Epithelial cell of prostate (primary cell): ENCODE measurements at regions not wholly inside any gene's neighbourhood (a gene's known extent, or its start where the extent isn't known, plus 50 kb on each side); places are given as distances from the start of the nearest gene placed in this dataset.
"Not testable (repeated sequence)": the region's sequence is repeated elsewhere in the genome, so short reads cannot be mapped to it uniquely, and the experiment has no call there.

Experiments
- DNase-seq: peaks from one replicate; pipeline ENCODE4 v3.0.0-alpha.2; 2011; ENCODE audit warnings: low read depth, low spot score
- H3K27ac ChIP-seq: fragments of 450-650 bp; 2 replicates; pipeline ENCODE4 v1.5.1; 2017; ENCODE audit warnings: mild to moderate bottlenecking

DNA sequence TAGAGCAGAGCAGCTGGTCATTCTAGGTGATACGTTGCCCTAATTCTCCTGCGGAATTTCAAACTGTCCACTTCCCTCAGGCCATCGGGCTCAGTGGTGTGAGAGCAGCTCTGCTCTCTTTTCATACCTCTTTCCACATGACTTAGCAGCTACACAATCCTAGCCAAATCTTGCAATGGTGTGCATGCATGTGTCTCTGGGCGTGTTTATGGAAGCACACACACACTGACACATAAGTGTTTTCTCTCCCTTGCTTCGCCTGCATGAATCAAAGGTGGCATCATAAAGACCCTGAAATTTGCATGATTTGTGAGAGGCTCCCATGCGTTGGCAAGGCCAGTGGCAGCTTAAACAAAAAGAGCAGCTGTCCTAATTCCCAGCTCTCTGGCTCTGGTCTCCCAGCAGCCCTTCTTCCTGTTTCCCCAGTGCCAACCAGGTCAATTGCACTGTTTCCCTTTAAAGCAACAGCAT is 1189.5 kb downstream of the GATA3 start:
- DNase-seq = no peak
- no peak overlapping the region for H3K27ac ChIP-seq

DNA sequence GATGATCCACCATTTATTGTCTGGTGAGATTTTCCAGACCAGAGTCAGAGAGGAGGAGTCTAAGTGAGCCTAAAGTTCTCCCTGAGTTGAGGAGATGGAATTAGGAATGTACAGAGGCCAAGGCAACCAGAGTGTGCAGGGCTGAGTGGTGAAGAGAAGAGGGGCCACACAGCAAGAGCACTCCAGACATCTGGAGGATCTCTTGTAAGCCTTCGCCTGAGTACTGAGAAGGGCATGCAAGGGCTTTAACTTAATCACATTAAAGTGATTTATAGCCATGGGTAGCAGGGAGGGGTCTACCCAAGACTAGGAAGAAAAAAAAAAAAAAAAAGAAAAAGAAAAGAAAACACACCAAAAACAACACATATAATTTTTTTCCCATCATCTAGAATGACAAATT is 1190.4 kb downstream of the GATA3 start:
- no peak overlapping the region for H3K27ac ChIP-seq
- no peak for DNase-seq

DNA sequence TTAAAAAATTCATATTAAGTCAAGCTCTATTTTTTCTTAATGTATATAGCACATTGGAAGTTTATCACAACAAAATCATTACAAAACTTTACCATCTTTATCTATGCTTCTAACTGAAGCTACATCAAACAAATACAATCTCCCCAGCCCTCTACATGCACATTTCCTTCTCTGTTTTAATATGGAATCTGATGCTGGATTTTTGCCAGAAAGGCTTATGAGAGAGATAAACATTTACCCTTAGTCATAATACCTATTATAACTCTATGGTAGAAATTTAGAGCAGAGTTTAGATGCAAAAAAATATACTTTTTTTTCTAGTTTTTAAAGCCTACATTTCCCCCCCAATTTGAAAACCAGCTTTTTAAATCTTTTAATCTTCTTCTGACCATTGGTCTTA is 1198.6 kb downstream of the GATA3 start:
- DNase-seq = no peak
- H3K27ac ChIP-seq = no peak overlapping the region

DNA sequence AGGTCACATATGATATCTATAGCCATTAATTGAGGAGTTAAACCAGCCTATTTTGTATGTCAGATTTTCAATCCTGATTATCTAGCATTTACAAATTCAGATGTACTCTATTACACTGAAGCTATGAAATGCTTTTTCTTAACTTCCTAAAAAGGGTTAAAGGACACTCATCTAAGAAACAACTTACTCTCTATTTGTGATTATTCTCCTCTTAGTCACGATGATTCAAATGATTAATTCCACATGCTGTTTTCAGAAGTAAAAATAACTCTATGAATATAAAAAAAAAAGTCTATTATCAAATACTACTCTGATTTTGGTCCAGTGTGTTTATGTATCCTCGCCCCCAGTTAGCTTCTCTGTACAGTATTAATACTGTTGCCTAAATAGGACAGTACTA is 1199.9 kb downstream of the GATA3 start:
- DNase-seq = no peak
- peak overlapping the region; percentile 42 for H3K27ac ChIP-seq

DNA sequence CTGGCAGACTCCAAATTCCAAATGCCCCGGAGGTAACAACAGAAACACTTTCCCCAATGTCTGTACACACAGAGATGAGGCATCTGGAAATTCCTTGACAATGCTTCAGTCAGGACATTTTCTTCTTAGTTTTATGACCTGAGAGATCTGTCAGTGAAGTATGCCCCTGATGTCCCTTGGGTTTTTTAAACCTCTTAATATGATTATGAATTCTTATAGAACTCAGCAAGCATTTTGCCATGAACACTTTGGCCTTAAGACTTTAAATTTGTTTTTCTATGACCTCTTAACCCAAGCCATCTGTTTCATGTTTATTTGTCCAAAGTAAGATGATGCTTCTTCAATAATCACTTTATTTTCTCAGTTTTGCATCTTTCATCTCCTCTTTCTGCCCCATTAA is 1206.2 kb downstream of the GATA3 start:
- no peak for DNase-seq
- H3K27ac ChIP-seq = no peak overlapping the region

DNA sequence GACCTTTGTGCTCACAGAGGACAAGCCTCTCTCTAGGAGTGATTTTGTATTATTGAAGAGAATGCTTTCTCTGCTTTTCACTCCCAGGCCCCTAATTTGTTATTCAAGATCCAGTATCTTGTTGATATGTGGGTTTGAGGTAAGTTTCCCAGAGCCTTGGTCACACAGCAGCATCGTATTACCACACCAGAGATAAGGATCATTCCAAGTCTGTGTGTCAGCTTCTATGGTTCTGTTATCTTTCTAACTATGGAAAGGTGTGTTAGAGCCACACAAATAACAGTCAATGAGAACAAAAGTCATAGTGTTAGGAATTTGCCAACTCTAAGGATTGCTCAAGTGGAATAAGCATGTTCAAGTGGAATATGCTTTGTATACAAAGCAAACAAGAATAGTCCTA is 1208.3 kb downstream of the GATA3 start:
- no peak for DNase-seq
- H3K27ac ChIP-seq = no peak overlapping the region

DNA sequence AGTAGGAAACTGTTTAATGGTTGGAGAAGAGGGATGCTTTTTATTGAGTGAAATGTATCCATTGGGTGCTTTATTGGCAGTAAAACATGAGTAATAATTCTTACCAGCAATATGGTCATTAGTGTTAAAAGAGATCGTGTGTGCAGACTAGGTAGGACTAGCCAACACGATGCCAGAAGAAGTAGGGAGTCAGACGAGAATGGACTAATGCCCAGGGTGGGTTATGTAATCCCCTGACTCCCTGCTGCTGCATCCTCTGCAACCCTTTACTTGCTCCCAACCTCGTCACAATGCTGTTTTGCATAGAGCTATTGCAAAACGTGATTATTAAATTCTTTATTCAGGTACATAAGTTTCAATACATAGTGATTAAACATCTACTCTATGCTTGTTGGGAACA is 1213.7 kb downstream of the GATA3 start:
- DNase-seq = no peak
- no peak overlapping the region for H3K27ac ChIP-seq

DNA sequence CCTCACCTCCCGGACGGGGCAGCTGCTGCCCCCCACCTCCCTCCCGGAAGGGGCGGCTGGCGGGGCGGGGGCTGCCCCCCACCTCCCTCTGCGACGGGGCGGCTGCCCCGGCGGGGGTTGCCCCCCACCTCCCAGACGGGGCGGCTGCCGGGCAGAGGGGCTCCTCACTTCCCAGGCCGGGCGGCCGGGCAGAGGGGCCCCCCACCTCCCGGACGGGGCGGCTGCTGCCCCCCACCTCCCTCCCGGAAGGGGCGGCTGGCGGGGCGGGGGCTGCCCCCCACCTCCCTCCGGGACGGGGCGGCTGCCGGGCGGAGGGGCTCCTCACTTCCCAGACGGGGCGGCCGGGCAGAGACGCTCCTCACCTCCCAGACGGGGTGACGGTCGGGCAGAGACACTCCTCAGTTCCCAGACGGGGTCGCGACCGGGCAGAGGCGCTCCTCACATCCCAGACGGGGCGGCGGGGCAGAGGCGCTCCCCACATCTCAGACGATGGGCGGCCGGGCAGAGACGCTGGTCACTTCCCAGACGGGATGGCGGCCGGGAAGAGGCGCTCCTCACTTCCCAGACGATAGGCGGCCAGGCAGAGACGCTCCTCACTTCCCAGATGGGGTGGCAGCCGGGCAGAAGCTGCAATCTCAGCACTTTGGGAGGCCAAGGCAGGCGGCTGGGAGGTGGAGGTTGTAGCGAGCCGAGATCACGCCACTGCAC is 1218.8 kb downstream of the GATA3 start:
- not testable (repeated sequence) for DNase-seq, H3K27ac ChIP-seq

DNA sequence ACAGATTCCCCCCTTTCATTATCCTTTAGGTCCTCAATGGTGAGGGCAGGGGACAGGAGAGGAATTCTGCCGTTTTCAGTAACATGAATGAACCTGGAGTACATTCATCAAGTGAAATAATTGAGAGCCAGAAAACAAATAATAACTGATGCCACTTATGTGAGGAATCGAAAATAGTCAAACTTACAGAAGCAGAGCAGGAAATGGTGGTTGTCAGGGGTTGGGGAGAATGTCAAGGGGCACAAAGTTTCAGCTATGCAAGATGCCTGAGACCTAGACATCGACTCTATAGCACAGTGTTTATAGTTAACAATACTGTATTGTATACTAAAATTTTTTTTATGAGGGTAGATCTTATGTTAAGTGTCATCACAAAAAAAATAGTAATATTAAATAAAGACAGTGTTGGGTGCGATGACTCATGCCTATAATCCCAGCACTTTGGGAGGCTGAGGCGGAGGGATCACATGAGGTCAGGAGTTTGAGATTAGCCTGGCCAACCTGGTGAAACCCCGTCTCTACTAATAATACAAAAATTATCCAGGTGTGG is 1219.8 kb downstream of the GATA3 start:
- H3K27ac ChIP-seq = no peak overlapping the region
- no peak for DNase-seq

DNA sequence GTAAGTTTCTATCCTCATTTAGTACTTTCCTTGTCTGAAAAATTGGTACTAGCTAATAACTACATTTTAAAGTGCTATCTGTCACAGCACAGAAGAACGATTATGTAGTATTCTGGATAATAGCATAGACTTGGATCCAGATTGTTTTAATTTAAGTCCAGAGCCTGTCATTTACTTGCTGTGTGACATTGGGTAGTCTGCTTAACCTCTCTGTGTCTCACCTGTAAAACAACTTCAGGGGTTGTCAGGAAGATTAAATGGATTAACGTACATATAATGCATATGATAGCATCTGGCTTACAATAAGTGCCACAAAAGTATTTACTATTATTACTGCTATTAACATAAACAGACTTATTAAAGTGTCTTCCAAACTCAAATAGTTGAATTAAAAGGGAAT is 1221.4 kb downstream of the GATA3 start:
- no peak overlapping the region for H3K27ac ChIP-seq
- no peak for DNase-seq

DNA sequence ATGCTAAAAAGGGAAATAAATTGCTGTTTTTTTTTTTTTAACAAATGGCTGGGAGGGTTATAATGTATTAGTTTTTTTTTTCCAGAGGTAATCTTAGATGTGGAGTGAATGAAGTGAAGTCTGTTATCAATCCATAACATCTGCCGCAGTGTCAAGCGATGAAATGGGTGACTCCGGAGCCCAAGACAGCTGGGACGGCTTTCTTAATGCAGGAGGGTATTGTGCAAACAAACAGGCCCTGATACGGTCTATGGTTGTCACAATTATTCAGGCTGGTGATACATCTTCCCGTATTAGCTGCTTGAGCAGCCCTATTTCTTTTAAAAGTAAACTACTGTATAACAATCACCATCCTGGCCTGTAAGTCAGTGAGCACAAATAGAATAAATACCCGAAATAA is 1231.2 kb downstream of the GATA3 start:
- DNase-seq = no peak
- no peak overlapping the region for H3K27ac ChIP-seq

DNA sequence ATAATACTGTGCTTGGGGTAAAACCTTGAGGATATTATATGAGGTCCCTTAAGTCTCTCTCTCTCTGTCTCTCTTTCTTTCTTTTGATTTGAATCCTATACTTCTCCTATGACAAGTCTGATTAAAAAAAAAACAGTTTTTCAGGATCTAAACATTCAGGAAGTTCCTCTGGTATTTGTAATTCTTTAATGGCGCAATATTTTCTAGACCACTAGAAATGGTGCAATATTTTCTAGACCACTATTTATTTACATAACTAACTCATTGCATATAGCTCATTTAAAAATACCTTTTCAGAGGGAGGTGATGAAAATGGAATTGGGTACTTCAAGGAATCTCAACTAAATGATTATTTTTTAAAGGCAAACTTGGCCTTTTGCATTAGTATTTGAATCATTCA is 1235.3 kb downstream of the GATA3 start:
- no peak for DNase-seq
- H3K27ac ChIP-seq = no peak overlapping the region

DNA sequence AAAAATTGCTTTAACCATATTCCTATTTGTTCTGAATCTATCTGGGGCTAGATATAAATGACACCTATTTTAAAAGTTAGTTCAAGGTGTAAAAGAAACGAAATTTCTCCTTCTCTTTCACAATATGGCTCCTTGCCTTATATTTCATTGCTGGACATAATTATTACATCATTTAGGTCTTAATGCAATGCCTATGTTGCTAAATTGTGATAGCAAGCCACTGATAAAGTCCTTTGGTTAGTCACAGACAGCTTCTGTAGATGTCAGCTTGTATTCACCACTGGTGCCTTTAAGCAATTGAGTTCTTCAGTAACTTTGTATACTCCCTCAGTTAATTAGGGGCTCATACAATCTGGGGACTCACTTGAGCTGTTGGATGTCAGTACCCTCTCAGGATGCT is 1236.6 kb downstream of the GATA3 start:
- H3K27ac ChIP-seq = no peak overlapping the region
- no peak for DNase-seq

DNA sequence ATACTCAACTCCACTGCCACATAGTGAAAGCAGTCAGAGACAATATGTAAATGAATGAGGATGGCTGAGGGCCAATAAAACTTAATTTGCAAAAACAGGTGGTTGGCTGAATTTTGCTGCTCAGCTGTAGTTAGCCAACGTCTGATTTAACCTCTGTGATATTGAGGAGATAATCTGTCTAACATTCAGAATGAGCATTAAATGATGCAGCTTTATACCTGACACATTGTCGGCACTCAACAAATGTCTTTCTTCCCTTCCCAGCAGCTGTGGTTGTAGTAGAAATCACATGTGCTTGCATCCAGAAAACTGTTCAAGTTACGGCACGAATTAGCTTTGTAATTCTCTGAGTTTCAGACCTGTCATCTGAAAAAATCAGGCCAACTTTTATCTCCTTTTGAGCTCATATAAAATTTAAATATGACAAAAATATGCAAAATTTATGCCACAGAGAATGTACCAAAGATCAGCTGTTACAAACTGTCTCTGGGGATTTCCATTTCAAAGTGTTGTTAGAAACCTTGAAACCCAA is 1239.7 kb downstream of the GATA3 start:
- no peak for DNase-seq
- no peak overlapping the region for H3K27ac ChIP-seq

DNA sequence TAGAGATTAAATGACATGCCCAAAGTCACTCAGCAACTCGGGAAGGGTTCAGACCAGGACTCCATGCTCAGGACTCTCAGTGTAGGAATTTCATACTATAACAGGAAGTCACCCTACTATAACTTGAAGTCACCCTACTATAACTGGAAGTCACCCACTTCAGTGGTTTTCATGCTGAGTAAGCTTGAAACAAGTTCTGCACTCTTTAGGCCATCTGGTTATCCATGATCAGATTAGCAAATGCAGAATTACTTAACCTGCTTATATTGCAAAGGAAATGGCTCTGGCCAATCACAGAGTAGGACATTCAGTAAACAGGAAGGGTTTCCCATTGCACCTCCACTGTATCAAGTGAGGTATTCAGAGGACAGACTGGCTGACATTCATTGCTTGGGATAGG is 1240.4 kb downstream of the GATA3 start:
- no peak for DNase-seq
- no peak overlapping the region for H3K27ac ChIP-seq

DNA sequence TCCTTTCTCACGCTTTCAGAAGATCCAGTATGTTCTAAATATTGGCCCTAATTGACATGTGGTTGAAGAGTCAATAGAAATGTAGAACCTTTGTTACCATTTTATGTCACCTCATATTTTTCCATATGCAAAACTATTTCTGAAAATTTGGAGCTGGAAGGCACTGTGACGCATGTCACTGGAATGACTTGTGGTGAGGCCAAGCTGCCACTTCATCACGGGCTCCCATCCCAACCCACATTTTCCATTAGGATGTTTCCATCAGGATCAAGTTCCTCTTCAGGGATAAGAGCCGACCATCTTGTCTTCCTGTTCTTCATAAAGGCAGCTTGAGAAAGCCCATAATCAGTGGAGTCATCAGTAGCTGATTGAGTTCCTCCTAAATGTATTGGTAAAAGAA is 1241.7 kb downstream of the GATA3 start:
- no peak overlapping the region for H3K27ac ChIP-seq
- no peak for DNase-seq

DNA sequence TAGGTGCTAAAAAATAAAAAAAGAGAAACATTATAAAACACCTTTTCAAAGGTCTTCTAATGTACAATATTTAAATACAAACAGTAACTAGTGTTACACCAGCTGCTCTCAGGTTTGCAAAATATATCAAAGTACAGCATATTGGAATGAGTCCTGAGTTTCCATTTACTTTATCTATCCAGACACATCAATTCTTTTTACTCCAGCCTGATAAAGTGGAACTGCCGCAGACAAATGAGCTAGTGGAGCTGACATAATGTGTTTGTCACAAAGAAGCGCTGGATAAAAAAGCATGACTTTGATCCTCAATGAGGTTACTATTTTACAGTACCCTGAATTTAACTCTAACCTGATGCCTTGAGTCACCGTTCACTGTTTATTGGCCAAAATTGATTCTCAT is 1243.1 kb downstream of the GATA3 start:
- H3K27ac ChIP-seq = no peak overlapping the region
- DNase-seq = no peak

DNA sequence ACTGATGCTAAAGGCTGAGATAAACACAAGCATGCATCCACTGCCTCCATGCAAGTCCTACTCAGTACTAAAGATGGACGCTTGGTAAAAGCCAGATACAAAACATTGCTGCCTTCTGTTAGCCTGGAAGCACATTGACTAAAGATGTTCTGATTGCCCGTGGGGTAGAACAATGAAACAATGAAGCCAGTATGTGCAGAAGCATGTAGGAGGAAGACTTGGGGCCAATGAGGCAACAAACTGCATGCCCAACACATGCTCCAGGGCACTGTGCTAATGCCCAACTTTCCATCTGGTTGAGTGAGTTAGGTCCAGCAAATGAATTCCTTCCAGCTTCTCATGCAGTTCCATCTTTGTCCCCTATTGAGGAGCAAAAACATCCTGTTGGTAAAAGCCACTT is 1245.5 kb downstream of the GATA3 start:
- H3K27ac ChIP-seq = no peak overlapping the region
- no peak for DNase-seq

DNA sequence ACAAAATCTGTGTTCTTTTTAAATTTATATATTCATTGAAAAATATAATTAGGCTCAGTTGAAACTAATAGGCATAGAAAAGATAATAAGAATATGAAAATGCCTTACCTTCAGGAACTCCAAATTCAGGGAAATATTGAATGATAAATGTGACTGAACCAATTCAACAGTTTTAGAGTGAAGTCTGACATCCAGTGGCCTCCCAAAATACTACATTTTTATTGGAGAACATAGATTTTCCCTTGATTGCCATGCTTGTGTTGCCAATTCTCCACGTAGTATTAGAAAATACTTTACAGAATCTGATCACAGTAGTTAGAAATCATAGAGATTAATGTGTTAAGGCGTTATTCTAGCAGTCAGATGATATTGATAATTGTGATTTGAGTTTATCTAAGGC is 1246.7 kb downstream of the GATA3 start:
- H3K27ac ChIP-seq = no peak overlapping the region
- no peak for DNase-seq

DNA sequence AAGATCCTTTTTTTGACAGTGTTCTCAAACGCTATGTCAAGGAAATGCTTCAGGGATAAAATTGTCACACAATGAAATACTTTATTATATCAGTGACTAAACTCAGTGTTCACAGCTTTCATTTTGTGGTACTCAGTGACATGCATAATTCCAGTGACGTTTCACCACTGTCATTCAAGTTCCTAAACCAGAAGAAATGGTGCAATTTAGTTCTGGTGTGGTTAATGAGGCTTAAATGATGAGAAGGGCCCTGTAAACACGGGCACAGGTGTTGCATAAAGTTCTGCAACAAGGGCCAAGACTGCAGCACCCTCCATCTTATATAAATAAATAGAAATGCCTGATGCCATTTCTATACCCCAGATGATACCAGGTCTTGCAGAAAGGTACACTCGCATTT is 1247.1 kb downstream of the GATA3 start:
- DNase-seq = no peak
- no peak overlapping the region for H3K27ac ChIP-seq

DNA sequence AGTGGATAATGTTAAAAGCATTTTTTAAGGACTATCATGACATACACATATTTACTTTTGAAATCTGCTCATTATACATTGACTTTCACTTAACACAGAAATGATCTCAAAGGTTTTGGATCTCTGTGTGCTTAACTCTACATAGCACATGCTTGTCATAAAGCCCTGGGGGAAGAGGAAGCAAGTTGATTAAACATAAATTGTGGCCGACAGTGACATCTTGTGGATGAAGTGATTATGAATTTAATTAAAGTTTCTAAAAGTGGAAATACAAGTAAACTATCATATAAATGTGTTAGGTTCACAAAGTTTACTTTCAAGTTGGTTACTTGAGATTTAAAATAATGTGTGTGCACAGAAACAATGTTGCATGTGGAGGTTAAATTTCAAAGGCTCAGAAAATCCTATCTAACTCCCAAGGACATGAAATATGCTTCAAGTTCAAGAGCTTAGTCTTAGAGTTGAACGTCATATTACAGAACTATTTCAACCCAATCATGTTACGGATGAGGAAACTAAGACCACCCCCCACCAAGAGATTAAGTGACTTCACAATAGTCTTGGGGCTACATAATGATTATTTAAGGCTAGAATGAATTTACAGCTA is 1247.8 kb downstream of the GATA3 start:
- DNase-seq = peak; percentile 31
- H3K27ac ChIP-seq = no peak overlapping the region
